ENCODE measurements at regions not wholly inside any gene's neighbourhood (a gene's known extent, or its start where the extent isn't known, plus 50 kb on each side); places are given as distances from the start of the nearest gene placed in this dataset.

DNA sequence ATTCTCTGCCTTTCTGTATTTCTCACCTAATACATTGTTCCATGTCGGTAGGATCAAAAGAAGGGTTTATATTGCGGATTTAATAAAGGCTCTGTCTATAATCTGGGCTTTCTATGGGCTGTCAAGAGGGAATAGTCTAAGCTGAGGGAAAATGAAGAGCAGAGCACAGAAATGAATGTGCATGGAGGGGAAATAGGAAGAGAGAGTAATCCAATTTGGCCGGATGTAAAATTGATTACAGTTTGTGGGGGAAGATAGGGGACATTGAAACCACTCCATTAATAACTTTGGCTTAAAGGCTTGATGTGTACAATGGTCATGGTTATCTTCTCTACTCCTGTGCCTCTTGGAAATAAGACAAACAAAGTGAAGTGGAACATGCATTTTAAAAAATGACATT lies 334.2 kb upstream of the CDH8 start:
- no peak overlapping the region for H3K4me3 Mint-ChIP-seq
- no peak overlapping the region for H3K23ac ChIP-seq (ENCODE audit: insufficient read length, low read depth, low read length)
- peaks cover 8 to 11% of the 10 kb centered on the region in 2 experiments for H3K4me1 Mint-ChIP-seq
- no peaks in the 10 kb centered on the region for H3K79me2 ChIP-seq (ENCODE audit: insufficient read depth, low read length)
- no peak overlapping the region for H2BK120ac ChIP-seq (ENCODE audit: low read depth, low read length, poor library complexity, severe bottlenecking)
- no peak overlapping the region for H2AFZ ChIP-seq (ENCODE audit: low read length)
- H3K4me2 ChIP-seq (ENCODE audit: insufficient read depth, insufficient read length, low read length) = no peak overlapping the region
- H3K9me3 Mint-ChIP-seq = peaks cover 0 to 2% of the 10 kb centered on the region in 2 experiments; a peak in 1 of 5 replicates
- H3K27ac ChIP-seq (ENCODE audit: insufficient read length, low read depth, low read length) = no peak overlapping the region
- H3K36me3 Mint-ChIP-seq (ENCODE audit: insufficient read depth in 1 of 3, low read depth in 3 of 3) = peaks cover 0 to 2% (median 0%) of the 10 kb centered on the region in 3 experiments; a peak in 1 of 7 replicates
- H3K27me3 Mint-ChIP-seq (ENCODE audit: low read depth) = no peaks in the 10 kb centered on the region
- H3T11ph ChIP-seq (ENCODE audit: low read length) = no peak overlapping the region
- no peaks in the 10 kb centered on the region for H3K4me1 ChIP-seq (ENCODE audit: insufficient read depth, low read length)
- no peak overlapping the region for H2AK5ac ChIP-seq (ENCODE audit: insufficient read length, low read length)
- WGBS (ENCODE audit: extremely low coverage, insufficient read length, low lambda C conversion rate) = no CpG with 5 or more reads among the region's 3 CpGs
- DNase-seq = no peak
- no peak for TF ChIP-seq CTCF (conservative IDR thresholded peaks at IDR 0.05)
- H3K9me3 ChIP-seq (ENCODE audit: control insufficient read depth, low read depth, low read length) = no peaks in the 10 kb centered on the region
- H4K8ac ChIP-seq (replicated peaks; ENCODE audit: insufficient read length, low read depth, low read length) = no peak overlapping the region
- no peaks in the 10 kb centered on the region for H3K79me1 ChIP-seq (ENCODE audit: insufficient read depth, low read depth, low read length, poor library complexity, severe bottlenecking)
- H3K23me2 ChIP-seq (ENCODE audit: insufficient read length, low read depth, low read length, poor library complexity, severe bottlenecking) = no peaks in the 10 kb centered on the region
- no peak overlapping the region for H2BK12ac ChIP-seq (ENCODE audit: insufficient read length, low read depth, low read length)
- H3K27ac Mint-ChIP-seq = no peak overlapping the region
- no peak overlapping the region for H3K14ac ChIP-seq (ENCODE audit: insufficient read depth, low read length)
- no peaks in the 10 kb centered on the region for H3K27me3 ChIP-seq (ENCODE audit: insufficient read depth, low read length)
- no peak overlapping the region for H2BK15ac ChIP-seq (ENCODE audit: low read depth, low read length)
- H3K18ac ChIP-seq (ENCODE audit: insufficient read length, low read depth, low read length) = no peak overlapping the region
- H3K56ac ChIP-seq (ENCODE audit: insufficient read length, low read depth, low read length) = no peak overlapping the region
- H2BK20ac ChIP-seq (ENCODE audit: low read depth, low read length, poor library complexity, severe bottlenecking) = no peak overlapping the region
- no peak overlapping the region for H2BK5ac ChIP-seq (ENCODE audit: insufficient read length, low read length)
- H4K91ac ChIP-seq (ENCODE audit: insufficient read length, low read depth, low read length) = no peak overlapping the region
- no peaks in the 10 kb centered on the region for H4K20me1 ChIP-seq (ENCODE audit: control insufficient read depth, insufficient read depth, insufficient read length)
- no peak overlapping the region for H3K9ac ChIP-seq (ENCODE audit: extremely low read depth, insufficient read length, low read length)
- H4K5ac ChIP-seq (ENCODE audit: insufficient read length, low read depth, low read length) = no peak overlapping the region
- no peak overlapping the region for H3K4ac ChIP-seq (ENCODE audit: low read depth, low read length)

Measured in H9 (cell line).